ENCODE measurements at regions not wholly inside any gene's neighbourhood (a gene's known extent, or its start where the extent isn't known, plus 50 kb on each side); places are given as distances from the start of the nearest gene placed in this dataset.

- DNase-seq, result no peak
Observed at GRCh38 chr6:81857812-81858211, 105.3 kb upstream of the TENT5A start.

DNA sequence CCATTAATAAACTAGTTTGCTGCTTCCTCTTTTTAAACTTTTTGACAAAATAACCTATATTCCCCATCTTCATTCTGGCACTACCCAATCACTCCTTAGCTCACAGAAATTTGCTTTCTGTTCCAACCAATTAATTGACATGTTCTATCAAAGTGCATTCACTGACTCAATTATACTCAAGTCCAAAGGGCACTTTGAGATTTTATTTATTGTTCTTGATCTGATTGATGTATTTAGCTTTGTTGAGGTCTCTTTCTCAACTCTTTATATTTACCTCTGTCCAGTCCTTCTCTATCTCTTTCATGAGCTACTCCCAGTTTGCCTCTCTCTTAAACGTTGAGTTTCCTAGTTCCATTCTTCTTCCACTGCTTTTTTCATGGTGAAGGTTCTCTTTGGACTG lies 104.4 kb upstream of the TENT5A start:
- DNase-seq, result no peak

DNA sequence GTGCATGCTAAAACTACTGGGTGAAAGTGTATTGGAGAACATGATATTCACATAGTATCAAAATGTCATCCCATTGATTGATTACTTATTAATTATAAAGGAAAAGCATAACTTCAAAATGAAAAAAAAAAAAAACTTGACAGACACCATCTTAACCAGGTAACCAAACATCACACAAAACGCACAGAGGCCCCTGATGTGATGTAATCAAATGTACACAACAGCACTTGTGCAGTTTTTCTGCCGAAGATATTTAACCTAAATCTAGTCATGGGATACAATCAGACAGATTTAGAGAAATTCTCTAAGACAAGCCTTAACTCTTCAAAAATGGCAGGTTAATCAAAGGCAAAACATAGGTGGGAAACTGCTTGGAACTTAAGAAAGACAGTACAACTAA lies 102.0 kb upstream of the TENT5A start:
- no peak for DNase-seq

GRCh38 chr6:81853975-81854374 lies 101.5 kb upstream of the TENT5A start:
- no peak for DNase-seq

DNA sequence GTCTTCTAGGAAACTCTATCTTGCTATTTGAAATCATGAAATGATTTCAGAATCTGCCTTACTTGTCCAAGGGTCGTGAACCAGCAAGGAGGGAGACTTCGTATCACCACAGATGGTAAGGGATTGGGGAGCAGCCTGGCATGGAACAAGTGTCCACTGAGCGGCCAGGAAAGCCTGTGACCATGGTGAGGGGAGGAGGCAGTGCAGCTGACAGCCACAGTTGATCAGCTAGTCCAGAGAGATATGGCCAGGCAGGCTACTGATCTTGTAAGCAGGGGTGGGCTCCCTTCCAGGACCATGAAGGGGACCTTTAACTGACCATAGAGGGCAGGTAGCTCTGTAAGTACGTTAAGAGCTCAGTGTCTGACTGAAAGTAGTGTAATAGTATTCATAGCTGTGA lies 96.8 kb upstream of the TENT5A start:
- no peak for DNase-seq

DNA sequence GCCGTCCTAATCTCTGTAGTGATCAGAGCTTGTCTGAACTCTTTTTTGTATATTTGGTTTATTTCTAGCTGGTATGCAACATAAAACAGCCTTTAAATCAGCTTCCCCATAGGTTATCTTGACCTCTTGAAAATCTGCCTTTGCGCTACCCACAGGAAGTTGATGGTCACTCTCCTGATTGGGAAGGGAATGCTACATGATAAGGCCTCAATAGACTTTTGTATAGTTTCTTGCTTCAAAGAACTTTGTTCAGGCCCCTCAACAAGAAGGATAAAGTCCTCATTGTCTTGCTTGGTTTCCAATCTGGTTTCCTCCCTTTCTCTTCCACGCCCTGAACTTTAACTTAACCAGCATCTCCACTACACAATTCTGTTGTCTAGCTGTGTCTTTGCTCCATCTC lies 95.4 kb upstream of the TENT5A start:
- no peak for DNase-seq

GRCh38 chr6:81844686-81845085 lies 92.2 kb upstream of the TENT5A start:
- DNase-seq, result no peak

DNA sequence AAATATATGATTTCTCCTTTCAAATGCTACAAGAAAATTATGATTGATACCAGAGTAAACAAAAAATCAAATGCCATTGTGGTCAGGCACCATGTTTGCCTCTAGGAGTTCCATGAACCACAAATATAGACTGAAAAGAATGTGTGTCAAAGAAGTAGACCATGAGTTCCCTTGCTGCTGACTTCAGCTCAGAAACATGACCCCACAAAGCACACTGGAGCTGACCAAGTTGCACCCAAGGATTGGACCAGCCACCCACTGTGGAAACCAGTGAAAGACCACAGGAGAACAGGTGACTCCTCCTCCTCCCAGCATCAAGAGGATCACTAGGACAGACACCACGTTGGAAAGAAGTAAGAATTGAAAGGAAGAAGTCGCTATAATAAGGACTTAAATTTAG lies 90.8 kb upstream of the TENT5A start:
- no peak for DNase-seq

DNA sequence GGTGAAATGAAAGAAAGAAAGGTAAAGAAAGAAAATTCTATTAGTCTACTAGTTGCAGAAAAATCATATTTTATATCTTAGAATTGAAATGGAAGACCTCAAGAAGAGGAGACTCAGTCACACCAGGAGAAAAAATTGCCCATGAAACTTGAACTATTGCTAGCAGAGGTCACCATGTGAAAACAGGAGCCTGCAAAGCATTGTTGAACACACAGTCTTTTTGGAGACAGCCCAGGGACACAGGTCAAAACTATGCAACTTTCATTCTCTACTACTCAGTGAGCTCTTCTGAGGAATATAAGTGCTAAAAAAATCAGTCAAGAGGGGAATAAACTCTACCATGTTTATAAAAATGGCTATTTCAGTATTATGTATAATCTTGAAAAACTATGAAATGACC lies 89.8 kb upstream of the TENT5A start:
- no peak for DNase-seq

- DNase-seq, result peak; percentile 17
Observed at GRCh38 chr6:81838724-81839426, 86.4 kb upstream of the TENT5A start.

GRCh38 chr6:81838031-81838430 lies 85.5 kb upstream of the TENT5A start:
- DNase-seq, result peak; percentile 40

DNA sequence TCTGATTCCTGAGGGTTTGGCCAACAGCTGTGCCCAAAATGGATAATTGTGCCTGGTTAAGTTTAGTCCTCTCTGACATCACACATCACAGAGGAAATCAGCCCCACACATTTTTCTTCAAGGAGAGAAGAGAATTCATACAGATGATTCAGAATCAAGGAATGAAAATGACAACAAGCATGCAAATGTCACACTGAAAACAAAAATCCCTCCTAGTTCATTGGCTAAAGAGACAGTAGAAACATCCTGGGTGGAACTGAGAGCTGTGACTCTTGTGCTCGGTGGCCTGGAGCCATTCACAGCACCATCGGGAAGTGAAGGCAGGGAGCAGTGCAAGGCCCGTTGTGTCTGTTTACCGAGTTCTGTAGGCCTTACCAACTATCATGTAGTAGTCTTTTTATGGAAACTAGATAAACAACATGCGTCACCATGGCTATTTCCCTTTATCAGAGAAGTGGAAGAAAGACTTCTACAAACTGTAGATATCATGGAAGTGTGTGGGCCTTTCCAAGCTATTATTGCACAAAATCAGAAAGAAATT lies 81.7 kb upstream of the TENT5A start:
- peak; percentile 83 for DNase-seq

DNA sequence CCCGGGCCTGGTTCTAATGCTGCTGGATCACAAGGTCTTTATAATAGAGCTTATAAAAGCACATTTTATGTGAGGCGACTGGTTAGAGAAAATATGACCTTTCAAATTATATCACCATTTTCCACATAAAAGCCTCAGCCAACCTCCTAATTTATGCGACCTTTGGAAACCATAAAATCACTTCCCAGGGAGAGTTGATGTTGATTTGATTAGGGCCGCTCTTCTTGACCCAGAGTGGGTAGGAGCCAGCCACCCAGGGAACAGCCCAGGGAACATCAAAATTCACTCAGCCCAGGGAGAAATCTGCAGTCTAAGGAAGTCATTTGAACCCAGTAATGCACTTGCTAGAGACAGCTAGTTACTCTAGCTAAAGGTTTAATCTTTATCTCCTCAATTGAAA lies 79.8 kb upstream of the TENT5A start:
- no peak for DNase-seq

GRCh38 chr6:81831274-81831673 lies 78.8 kb upstream of the TENT5A start:
- peak; percentile 51 for DNase-seq

DNA sequence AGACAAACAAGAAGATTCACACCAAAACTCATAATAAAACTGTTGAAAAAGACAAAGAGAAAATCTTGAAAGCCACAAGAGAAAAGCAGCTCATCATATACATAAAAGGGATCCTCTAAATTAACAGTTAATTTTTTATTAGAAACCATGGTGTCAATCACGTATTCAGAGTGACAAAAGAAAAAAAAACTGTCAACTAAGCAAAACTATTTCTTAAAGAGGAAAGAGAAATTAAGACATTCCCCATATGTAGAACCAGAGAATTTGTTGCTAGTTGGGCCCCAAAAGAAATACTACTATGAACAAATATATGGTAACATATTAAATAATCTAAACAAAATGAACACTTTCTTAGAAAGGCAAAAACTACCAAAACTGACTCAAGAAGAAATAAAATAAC lies 74.3 kb upstream of the TENT5A start:
- DNase-seq, result no peak

DNA sequence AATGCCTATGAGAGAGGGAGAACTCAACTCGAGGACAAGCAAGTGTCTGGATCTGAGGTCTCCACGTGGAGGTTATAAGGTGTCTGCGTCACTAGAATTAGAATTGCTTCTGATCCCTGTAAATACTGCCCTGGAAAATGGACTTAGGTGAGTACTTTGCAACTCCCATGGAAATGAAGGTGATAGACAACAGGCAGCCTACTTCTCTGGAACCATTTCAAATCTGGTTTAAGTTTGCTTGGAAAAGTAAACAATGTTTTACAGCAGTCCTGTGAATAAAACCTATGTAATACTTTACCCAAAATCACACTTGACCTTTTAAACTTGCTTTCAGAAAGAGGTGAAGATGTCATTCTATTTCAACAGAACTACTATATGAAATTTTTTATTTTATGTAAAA lies 70.1 kb upstream of the TENT5A start:
- DNase-seq, result no peak

DNA sequence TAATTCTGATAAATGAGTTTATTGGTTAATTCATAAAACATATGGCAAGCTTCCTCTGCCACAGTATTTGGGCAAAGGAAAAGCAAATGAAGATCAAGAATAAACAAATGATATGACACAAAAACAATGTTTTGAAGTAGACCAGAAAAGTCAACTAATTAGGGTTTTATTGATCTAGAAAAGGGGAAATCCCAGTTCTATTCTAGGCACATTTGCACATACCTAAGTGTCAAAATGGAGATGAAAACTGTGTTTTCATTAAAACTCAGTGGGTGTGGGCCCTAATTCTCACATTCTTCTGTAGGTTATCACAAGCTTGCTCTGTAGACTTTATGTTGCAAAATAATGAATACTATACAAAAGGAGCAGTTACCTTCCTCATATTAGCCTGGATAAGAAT lies 69.0 kb upstream of the TENT5A start:
- no peak for DNase-seq

- peak; percentile 4 for DNase-seq
Observed at GRCh38 chr6:81820980-81821379, 68.5 kb upstream of the TENT5A start.

- no peak for DNase-seq
Observed at GRCh38 chr6:81820422-81820821, 67.9 kb upstream of the TENT5A start.

DNA sequence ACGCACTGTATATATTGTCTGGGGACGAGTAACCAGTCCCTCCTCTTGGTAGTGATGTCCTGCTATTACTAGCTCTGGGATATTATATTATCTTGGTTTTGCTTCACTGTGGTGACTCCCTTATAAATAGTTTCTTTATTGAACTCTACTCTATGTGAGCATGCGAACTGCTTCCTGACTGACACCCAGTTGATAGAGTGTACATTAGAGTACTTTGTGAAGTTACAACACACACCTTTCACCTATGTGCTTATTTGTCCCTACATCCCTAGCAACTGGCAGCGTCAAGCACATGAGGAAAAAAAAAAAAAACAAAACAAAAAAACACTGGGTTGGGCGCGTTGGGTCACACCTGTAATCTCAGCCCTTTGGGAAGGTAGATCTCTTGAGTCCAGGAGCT lies 67.3 kb upstream of the TENT5A start:
- DNase-seq, result no peak

DNA sequence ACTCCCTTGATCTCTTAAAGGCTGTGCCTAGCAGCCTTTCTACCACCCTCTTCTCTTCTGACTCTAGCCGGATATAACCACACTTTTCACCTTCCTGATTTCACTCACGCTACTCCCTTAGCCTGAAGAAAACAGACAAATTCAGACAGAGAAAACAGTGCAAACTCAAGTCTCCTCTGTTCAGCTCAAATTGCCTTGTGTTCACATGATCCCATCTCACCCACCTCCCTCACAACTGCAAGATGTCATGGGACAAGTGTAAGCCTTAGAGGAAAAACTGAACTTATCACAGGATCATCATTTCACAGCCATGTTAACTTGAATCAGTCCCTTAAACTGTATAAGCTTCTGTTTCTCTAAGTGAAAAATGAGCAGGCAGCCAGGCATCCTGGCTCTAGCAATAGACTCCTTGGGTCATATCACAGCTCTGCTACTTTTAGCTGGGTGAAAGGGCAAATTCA lies 66.5 kb upstream of the TENT5A start:
- no peak for DNase-seq

DNA sequence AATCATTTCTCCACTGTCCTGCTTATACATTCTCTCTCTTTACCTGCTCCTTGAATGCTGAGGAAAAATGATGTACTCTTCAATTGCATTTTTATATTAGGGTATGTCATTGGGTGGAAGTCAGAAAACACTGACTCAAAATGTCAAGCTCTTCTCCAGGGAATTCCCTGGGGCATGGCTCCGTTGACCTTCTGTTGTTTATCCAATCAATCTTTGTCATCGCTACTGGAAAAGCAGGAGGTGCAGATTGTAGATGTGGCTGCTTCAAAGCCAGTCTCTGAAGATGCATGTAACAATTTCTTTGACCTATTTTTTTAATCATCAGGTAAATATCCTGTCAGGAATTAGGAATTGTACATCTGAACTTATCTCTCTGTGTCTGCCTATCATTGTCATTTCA lies 63.9 kb upstream of the TENT5A start:
- DNase-seq, result peak; percentile 8

GRCh38 chr6:81814370-81815076 lies 62.0 kb upstream of the TENT5A start:
- no peak for DNase-seq

DNA sequence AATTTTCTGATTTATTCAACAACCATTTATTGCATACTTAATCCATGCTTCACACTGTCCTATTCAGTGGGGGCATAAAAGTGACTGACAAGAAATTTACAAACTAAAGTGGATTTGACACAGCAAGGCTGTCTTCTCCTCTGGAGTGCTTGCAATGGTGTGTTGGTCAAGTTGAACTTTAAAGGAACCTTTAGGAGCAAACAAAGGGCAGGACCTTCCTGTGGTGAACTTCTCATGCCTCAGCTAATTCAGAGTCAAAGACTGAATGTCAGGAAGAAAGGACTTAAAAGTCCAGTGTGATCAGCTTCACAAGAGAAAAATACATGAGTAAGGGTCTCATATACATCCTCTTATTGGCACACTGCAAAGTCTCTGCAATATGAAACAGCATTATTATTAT lies 60.8 kb upstream of the TENT5A start:
- DNase-seq, result no peak

DNA sequence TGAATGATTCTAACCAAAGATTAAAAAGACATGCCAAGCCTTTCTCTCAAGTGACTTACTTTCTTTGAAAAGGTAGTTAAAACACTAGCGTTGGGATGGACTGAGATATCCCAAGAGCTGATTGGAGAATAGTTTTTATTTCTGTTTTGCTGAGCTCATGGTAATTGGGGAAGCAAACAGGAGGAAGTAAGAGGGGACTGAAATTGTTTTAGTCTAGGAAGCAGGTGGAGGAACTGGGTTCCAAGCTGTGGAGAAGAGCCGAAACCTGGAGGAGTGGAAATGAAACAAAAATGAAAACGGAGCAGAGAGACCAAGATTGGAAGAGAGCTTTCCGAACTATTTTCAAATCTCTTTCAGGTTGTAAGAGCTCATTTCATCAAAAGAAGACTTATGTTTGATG lies 59.9 kb upstream of the TENT5A start:
- no peak for DNase-seq

Measured in DMS53 (cell line).